BJ (cell line): ENCODE measurements at regions not wholly inside any gene's neighbourhood (a gene's known extent, or its start where the extent isn't known, plus 50 kb on each side); places are given as distances from the start of the nearest gene placed in this dataset.
A peak's percentile ranks its signal among the peaks of the same experiment; 100 is the strongest.

Experiments used
- CTCF ChIA-PET: fragments of 350-600 bp; formaldehyde crosslinking; extraction: SDS; loops from one replicate; lab custom pipeline; 2021; ENCODE audit warnings: antibody characterized with exemption, inconsistent platforms; lab: Yijun Ruan, JAX
- POLR2A ChIA-PET: fragments of 300-600 bp; sonication (Branson Sonifier 250); formaldehyde crosslinking; extraction: SDS; loops from one replicate; lab custom pipeline; 2021; ENCODE audit warnings: antibody characterized with exemption; lab: Charles Lee
- DNase-seq: peaks from one replicate; pipeline ENCODE4 v3.0.0-alpha.2; 2011; ENCODE audit warnings: low read depth
- H3K27me3 ChIP-seq: 2 replicates; pipeline ENCODE4 v1.6.0; 2011; ENCODE audit warnings: low read length; ENCODE audit not compliant: control insufficient read depth, insufficient read depth
- H3K36me3 ChIP-seq: 2 replicates; pipeline ENCODE4 v1.5.1; 2011; ENCODE audit warnings: low read length; ENCODE audit not compliant: control insufficient read depth, insufficient read depth
- H3K4me3 ChIP-seq: 2 replicates; pipeline ENCODE4 v1.5.1; 2011; ENCODE audit warnings: low read depth, mild to moderate bottlenecking, control low read depth, low read length
- TF ChIP-seq, protein P1 (sequence below): IDR thresholded peaks from 2 replicates; pipeline ENCODE4 v1.5.1; 2011; ENCODE audit warnings: low read depth, mild to moderate bottlenecking, control low read depth, inconsistent platforms, low read length, moderate library complexity; ENCODE audit not compliant: insufficient read depth

DNA sequence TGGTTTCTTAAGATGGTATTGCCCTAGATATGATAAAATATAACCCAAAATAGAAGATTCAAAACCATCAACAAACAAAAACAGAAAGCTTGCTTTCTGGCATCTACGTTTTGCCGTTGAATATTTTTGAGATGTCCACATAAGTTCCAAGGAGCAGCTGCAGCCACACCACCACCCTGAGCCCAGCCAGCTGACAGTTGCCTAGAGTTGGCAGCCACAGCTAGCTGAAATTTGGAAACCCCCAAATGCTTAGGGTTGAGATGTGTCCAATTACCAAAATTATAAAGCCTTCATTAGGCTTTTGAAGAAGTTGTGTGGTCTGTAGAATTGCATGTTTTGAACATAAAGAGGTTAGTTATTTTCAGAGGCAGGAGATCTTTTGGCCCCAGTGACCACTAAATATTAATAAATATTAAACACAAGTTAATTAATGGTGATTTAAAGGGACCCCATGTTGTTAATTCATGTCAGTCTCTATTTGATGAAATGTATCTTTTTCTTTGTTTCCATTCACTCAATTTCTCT is 118.1 kb upstream of the DTNA start:
- Histone ChIP-seq H3K4me3 (no peak overlapping the region), H3K27me3 (no peaks in the 10 kb centered on the region), H3K36me3 (no peaks in the 10 kb centered on the region)
- ChIA-PET CTCF (no interaction called here), POLR2A (no interaction called here)
- TF ChIP-seq, protein P1, sequence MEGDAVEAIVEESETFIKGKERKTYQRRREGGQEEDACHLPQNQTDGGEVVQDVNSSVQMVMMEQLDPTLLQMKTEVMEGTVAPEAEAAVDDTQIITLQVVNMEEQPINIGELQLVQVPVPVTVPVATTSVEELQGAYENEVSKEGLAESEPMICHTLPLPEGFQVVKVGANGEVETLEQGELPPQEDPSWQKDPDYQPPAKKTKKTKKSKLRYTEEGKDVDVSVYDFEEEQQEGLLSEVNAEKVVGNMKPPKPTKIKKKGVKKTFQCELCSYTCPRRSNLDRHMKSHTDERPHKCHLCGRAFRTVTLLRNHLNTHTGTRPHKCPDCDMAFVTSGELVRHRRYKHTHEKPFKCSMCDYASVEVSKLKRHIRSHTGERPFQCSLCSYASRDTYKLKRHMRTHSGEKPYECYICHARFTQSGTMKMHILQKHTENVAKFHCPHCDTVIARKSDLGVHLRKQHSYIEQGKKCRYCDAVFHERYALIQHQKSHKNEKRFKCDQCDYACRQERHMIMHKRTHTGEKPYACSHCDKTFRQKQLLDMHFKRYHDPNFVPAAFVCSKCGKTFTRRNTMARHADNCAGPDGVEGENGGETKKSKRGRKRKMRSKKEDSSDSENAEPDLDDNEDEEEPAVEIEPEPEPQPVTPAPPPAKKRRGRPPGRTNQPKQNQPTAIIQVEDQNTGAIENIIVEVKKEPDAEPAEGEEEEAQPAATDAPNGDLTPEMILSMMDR = no peak
- no peak for DNase-seq

DNA sequence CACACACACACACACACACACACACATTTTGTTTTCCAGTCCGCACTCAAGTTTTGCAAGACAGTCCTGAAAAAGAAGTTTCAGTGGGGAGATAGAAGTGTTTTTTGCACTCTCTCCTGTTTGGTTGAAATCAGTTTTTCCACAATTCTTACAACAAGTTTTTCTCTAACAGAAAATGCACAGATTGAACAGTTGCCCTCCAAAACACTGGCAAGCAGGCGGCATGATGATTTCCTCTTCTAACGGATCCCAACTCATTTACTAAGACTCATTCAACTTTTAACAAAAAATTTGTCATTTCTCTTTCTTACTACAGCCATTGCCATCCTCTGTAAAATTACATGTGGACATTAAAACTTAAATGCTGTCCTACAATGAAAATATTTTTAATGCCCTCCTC is 117.6 kb upstream of the DTNA start:
- ChIA-PET CTCF (interaction anchor here (1.0 to 1.2 kb wide), 2 partner anchors 193 to 196 kb away, joined by 3 to 5 read pairs; no protein-coding TSS in a partner anchor), POLR2A (no interaction called here)
- Histone ChIP-seq H3K4me3 (no peak overlapping the region), H3K36me3 (no peaks in the 10 kb centered on the region), H3K27me3 (no peaks in the 10 kb centered on the region)
- TF ChIP-seq, protein P1 = no peak
- DNase-seq = no peak

DNA sequence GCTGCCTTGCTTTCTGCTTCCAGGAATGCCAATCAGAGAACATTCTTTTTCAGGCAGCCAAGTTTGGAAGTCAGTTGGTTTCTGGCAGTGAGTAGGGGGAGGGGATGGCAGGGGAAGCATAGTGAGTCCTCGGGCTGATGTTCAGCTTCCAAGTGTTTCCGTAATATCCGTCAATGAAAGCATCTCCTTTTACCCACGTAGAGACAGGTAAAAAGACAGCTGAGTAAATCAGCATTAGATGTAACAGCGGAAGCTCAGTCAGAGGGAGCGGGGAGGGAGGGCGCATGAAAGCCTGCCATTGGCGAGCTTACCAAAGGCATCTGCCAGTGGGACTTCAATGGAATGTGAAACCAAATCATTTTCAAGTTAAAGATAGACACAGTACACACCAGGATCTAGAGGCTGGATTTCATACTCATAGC is 117.1 kb upstream of the DTNA start:
- Histone ChIP-seq H3K36me3 (no peaks in the 10 kb centered on the region), H3K27me3 (no peaks in the 10 kb centered on the region), H3K4me3 (peak overlapping the region; percentile 21; the same call in 1 of the 2 replicates)
- DNase-seq = no peak
- CTCF ChIA-PET = interaction anchor here (1.0 to 1.3 kb wide), 3 partner anchors 61 to 196 kb away, joined by 3 to 5 read pairs (median 3); no protein-coding TSS in a partner anchor
- POLR2A ChIA-PET = no interaction called here
- TF ChIP-seq, protein P1 = no peak

DNA sequence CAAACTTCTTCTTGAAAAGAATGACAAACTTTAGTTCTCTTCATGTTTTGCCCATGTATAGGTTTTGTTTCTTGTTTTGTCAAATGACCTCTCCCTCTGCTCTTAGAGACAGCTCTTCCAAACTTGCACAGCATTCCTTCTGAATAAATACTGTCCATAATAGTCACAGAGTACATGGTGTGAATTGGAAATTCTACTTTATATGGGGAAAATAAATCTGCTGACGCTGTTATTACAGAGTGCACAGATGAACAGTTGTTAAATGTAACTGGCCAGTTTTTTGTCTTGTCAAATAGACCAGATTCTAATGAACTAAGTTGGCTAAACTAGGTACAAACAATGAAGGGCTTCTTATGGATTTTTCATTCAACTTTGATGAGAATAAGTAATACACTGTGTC is 115.8 kb upstream of the DTNA start:
- ChIA-PET CTCF (interaction anchor here (0.6 to 2.6 kb wide), 3 partner anchors 9 to 216 kb away, joined by 3 to 8 read pairs (median 3); no protein-coding TSS in a partner anchor), POLR2A (no interaction called here)
- no peak overlapping the region for H3K4me3 ChIP-seq
- H3K36me3 ChIP-seq = no peaks in the 10 kb centered on the region
- H3K27me3 ChIP-seq = no peaks in the 10 kb centered on the region
- TF ChIP-seq, protein P1 = no peak
- no peak for DNase-seq

DNA sequence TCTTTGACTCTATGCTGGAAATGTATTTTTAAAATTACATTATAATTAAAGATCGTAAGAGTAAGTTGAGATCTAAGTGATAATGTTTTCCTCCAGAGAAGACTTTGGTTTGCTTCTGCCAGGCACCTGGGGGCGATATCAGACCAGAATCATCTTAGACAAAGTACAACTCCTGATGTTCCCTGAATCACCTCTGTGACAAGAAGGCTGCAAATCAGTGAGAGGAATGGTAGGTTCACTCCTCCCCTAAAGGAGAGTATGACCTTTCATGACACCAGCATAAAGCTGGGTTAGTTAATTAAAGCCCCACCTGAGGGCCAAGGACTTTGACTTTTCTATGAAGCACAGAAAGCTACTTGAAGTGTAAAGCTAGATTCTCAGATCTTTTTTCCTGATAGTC is 114.4 kb upstream of the DTNA start:
- ChIA-PET CTCF (interaction anchor here (0.5 to 2.6 kb wide), 11 partner anchors 10 to 218 kb away, joined by 3 to 8 read pairs (median 3); no protein-coding TSS in a partner anchor), POLR2A (no interaction called here)
- TF ChIP-seq, protein P1 = peak; percentile 47
- no peak overlapping the region for H3K4me3 ChIP-seq
- DNase-seq = no peak
- no peaks in the 10 kb centered on the region for H3K27me3 ChIP-seq
- H3K36me3 ChIP-seq = no peaks in the 10 kb centered on the region
